ENCODE measurements at regions not wholly inside any gene's neighbourhood (a gene's known extent, or its start where the extent isn't known, plus 50 kb on each side); places are given as distances from the start of the nearest gene placed in this dataset.

DNA sequence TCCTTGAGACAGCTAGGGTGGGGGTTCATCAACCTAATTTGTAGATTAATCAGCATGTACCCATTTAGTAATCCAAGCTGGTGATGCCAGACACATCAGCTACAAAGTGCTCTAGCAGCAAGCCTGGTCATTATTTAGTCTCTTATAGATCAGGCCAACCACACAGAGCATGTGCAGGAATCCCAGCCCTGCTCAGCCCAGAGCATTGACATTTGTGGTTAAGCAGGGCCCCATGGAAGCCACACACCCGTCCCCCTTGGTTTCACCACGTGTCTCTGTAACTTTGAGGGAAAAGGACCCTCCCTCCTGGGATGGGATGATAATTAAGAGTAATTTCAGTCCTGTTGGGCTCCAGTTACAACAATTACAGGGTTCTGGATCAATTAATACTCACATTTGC is 268.8 kb upstream of the RPL38 start:
- no peak for DNase-seq

DNA sequence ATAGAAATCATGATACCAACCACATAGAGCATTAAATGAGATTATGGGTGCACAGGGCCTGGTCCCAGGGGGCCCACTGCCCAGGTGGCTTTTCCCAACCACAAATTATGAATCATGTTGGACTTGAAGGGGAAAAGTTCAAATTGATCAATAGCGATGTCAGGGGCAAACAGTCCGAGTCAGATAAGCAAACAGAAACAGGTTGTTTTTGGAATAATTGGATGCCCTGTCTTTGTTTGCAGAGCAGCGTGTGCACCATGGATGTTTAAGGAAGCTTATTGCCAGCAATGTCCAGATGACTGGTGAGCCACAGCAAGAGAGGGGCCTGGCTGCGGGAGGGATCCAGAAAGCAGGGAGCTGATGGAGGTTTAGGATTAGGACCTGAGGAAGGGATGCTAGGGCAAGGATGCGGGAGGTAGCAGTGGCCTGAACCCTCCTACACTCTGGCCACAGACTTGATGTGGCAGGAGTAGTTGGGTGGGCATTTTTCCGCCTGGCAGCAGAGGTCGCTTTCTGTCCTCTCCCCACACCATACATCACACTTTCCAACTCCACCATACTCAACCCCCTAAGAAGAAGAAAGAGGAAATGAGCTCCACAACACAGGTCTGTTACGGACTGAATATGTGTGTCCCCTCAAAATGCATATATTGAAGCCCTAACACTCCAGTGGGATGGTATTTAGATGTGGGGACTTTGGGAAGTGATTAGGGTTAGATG is 266.4 kb upstream of the RPL38 start:
- DNase-seq = no peak

- no peak for DNase-seq
Measured at GRCh38 chr17:73938706-73939105, 264.8 kb upstream of the RPL38 start.

GRCh38 chr17:73939806-73940205 is 263.7 kb upstream of the RPL38 start:
- DNase-seq = no peak

GRCh38 chr17:73940511-73940910 is 263.0 kb upstream of the RPL38 start:
- DNase-seq = no peak

- DNase-seq = no peak
Measured at GRCh38 chr17:73941919-73942530, 261.5 kb upstream of the RPL38 start.

- DNase-seq = no peak
Measured at GRCh38 chr17:73942703-73943415, 260.6 kb upstream of the RPL38 start.

DNA sequence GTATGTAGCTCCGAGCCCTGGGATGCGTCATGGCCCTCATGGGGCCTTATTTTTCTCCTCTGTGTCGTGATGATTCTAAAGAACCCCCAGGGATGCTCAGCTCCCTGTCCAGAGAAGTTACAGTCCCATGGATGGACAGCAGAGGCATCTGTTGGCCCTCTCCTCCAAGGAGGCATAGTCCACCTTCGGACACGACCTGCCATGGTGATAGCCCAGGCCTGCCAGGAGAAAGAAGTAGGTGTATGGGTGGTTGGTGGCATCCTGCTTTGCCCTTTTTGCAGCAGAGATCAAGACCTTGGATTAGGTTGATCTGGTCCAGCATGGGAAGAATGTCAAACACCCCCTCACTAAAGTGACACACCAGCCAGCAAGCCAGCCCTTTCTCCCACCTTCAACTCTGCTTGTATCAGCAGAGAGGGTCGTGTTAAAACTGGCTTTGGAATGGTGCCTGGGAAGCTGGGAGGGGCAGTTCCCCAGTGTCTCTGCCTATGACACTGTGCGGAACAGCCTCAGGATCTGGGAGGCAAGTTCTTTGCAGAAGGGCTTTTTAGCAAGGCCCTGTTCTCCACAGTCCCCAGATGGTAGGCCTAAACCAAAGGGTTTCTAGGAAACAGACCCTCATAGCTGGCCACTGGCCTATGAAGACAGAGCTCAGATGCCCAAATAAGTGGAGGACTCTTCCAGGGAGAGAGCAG is 259.9 kb upstream of the RPL38 start:
- DNase-seq = no peak

GRCh38 chr17:73944366-73944765 is 259.1 kb upstream of the RPL38 start:
- DNase-seq = no peak

- no peak for DNase-seq
Measured at GRCh38 chr17:73947281-73947965, 256.1 kb upstream of the RPL38 start.

- DNase-seq = no peak
Measured at GRCh38 chr17:73947966-73948355, 255.5 kb upstream of the RPL38 start.

GRCh38 chr17:73949903-73950592 is 253.4 kb upstream of the RPL38 start:
- no peak for DNase-seq

DNA sequence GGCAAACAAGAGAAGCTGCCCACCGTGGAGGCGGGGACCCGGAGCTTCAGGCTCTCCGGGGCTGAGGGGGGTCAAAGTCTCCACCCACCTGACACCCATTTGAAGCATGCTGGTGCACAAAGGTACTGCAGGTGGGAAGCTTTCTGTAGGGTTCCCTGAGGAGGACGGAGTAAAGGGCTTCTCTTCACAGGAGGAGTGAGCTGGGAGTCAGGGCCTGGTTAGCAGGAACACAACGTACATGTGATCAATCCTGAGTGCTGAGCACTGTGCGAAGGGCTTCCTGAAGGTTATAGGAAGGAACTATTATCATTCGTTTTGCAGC is 252.9 kb upstream of the RPL38 start:
- no peak for DNase-seq

GRCh38 chr17:73952082-73952479 is 251.4 kb upstream of the RPL38 start:
- DNase-seq = no peak

- DNase-seq = peak; percentile 14 to 17
Measured at GRCh38 chr17:73952480-73953205, 250.8 kb upstream of the RPL38 start.

- no peak for DNase-seq
Measured at GRCh38 chr17:73953206-73954033, 250.1 kb upstream of the RPL38 start.

- no peak for DNase-seq
Measured at GRCh38 chr17:73954951-73955350, 248.5 kb upstream of the RPL38 start.

- no peak for DNase-seq
Measured at GRCh38 chr17:73955616-73956015, 247.9 kb upstream of the RPL38 start.

DNA sequence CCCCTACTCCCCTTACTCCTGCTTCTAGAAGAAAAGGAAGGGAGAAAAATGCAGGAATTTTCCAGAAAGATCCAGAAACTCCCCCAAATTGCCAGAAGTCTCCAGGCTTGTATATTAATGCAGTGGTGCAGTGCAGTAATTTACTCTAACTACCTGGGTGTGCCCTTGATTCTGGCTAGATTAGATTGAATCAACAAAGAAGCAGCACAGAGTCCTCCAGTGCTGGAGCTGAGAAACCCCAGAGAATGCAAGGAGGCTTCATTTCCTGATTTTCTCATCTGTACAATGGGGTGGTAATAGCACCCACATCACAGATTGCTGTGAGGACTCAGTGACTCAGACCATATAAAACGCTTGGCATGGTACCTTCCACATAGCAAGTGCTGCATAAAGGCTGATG is 247.3 kb upstream of the RPL38 start:
- no peak for DNase-seq

DNA sequence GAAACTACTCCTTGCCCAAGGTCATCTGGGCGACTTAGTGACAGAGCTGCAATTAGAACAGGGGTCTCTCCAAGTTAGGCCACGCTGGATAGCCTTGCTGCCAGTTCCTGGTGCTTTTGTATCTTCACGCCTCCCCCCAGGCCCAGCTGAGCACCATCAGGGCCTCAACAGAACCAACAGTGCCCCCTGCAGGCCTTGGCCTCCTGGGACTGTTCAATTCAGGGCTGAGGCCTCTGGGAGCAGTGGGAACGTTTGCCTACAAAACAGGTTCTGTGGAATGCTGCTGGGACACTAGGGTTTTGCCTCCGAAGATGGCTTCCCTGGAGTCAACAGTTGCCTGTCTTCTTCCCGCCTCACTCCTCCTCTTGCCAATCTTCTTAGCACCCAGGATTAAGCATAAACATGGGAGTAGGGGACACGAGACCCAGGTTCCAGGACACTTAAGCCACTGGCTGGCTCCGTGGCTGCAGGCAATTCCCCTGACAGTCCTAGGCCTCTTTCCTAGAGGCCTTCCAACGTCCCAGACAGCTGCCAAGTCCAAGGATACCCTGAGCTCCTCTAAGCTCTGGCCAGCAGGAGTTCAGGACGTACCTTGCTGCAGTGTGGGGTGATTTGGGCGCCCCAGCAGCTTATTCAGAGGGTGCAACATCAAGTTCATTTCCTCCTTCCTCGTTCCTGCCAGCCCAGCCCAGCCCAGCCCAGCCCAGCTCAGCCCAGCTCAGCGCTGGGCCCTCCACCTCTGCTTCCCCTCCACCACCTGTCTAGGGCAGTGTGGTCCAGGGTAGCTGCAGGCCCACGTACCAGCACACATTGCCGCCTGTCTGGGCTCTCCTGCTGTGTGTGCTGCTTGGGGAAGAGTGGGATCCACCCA is 246.6 kb upstream of the RPL38 start:
- DNase-seq = peak; percentile 34 to 47
